Fibroblast of the conjunctiva (primary cell): ENCODE measurements at regions not wholly inside any gene's neighbourhood (a gene's known extent, or its start where the extent isn't known, plus 50 kb on each side); places are given as distances from the start of the nearest gene placed in this dataset.

Experiments used
- DNase-seq: peaks from one replicate; pipeline ENCODE4 v3.0.0-alpha.2; 2010; ENCODE audit warnings: low read depth

DNA sequence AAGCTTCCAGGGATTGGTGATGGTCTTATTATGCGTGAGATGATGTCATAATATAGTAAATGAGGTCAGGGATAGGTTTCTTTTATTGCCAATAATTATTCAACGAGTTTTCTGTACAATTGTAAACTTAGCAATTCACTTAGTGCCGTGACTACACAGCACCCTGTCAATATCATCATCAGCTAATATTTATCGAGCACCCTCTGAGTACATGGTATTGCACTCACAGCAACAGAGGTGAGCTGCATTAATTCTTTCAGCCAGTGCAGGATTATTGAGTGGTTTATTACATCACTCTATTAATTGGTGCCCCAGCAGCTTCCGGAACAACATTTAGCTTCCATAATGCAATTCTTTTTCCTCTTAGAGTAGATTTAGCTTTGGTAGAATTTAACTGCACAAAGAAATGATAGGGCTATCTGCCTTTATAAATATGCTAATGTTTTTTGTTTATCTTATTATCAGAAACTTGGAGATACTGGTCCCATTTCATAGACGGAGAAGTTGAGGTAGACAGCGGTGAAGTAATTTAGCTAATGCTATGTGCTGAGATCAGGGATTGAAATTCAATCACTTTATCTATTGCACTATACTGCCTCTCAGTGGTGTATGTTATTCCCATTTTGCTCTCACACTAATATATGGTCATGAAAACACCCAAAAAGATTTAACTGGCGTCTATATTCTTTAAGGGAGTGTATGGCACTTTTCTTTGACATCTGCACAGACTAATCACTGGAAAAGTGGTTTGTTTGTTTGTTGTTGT lies 726.1 kb upstream of the WWC1 start:
- no peak for DNase-seq

DNA sequence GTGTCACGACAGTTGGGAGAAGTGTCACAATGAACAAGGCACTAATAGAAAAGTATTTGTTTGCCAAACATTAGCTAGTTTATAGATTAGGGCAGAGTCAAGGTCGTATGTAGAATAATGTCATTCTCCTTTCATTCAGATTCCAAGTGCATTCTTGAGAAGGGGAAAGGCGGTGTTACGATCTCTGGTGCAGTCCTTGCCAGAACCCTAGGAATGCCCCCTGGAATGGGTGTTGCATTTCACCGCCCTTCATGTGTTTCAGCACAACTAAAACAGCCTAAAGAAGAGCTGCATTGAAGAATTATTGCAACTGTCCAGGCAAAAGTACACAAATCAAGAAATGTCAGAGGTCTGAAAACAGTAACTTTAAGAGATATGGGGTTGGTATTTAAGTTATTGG lies 721.0 kb upstream of the WWC1 start:
- DNase-seq = no peak

DNA sequence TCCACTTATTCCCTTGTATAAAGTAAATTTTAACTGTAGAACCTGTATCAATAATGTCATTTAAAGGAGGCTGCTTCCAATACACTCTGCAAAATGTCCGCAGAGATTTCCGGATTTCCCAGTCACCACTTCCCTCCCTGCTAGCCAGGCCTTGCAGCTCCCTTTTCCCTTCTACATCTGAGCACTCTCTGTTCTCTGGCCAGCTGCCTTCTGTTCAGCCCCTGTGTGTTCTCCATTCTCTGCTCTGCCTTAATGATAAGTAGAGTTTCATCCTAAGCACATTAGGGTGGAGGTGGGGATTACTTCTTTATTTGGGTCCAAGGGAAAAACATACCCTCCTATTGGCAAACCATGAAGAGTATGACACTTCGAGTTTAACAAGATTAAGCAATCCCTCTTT lies 719.6 kb upstream of the WWC1 start:
- no peak for DNase-seq

DNA sequence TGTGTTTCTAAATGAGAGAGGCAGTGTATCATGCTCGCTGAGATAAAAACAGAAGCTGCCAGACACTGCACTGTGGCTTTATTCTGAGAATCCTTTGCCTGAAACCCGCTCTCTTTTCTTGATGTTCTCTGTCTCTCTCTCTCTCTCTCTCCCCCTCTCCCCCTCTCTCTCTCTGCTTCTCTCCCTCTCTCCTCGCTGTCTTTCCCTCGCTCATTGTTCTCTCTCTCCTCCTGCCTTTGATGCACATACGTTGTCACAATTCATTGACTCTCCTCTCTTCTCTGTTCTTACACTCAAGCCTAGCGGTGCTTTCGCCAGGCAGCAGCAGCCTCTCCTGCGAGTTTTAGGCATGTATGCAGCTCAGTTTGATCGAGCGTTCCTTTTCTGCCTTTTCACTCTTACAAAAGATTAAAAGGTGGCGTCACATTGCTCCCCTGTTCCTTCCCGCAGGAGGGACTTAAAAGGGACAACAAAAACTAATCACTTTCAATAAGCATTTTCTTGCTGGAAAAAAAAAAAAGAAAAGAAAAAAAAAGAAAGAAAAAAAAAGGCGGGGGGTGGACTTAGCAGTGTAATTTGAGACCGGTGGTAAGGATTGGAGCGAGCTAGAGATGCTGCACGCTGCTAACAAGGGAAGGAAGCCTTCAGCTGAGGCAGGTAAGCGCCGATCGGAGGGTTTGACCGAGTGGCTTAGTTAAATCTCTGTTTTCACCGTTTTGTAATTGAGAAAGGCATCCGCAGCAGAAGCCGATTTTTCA lies 717.9 kb upstream of the WWC1 start:
- no peak for DNase-seq

DNA sequence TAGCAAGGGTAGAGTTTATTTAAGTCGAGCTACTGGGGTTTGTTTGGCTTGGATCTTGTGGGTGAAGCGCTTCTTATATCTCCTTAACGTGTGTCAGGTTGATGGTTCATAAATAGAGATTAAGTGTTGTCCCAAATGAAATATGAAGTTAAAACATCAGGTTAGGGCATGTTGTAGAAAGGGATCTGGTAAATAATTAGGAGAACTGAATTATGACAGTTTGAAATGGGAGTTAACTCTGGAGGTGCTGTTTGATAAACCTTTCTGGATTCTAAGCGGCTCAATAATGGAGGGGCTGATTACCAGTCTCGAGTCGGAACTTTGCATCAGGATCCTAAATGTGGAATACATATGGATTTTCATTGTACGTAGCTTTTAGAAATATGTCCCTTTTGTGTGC lies 717.0 kb upstream of the WWC1 start:
- no peak for DNase-seq

DNA sequence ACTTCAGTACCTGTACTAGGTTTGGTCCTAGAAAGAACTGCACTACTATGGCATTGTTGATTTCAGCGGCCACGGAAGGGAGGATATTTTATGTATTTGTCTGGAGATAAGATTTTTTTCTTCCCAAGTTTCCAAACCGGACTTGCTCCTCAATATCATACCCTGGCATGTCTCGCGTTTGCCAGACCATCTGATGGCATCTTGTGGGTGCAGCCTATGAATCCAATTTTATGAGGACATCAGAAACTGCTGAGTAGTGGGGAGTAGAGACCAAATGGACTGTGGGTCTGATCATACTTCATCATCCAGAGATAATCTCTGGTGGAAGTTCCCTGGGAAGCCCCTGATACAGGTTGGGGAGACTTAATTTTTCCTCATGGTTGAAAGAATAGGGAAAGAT lies 716.1 kb upstream of the WWC1 start:
- DNase-seq = no peak

DNA sequence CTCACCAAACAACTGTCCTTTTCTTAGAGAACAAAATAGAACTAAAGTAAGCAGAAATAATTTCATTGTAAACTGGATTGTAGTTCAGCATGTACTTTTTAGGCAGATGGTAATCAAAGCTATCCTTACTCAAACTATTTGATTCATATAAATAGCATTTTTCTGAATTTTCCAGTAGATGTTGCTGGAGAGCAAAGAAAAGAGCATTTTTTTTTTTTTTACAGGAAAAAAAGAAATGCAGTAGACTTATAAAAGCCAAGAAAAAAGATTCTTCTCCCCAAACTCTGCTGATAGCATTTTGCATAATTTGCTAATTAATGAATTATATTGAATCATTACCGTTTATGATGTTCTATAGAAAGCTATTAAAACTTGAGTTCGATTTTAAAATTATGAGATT lies 715.3 kb upstream of the WWC1 start:
- DNase-seq = no peak

DNA sequence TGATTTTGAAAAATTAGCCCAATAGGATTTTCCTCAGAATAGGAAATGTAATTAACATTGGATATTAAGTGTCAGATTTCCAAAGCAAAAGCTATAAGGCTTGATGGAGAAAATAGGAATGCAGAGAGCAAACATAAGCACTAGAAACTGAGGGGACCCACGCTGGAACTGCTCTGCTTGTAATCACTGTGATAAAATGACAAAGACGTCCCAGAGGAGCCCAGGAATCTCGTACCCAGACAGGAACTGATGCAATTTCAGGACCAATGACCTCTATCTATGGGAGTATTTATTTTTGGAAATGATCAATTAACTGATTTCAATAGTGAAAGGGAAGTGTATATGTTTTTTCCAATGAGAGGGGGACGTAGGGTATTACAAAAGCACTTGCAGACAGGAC lies 714.5 kb upstream of the WWC1 start:
- DNase-seq = no peak

DNA sequence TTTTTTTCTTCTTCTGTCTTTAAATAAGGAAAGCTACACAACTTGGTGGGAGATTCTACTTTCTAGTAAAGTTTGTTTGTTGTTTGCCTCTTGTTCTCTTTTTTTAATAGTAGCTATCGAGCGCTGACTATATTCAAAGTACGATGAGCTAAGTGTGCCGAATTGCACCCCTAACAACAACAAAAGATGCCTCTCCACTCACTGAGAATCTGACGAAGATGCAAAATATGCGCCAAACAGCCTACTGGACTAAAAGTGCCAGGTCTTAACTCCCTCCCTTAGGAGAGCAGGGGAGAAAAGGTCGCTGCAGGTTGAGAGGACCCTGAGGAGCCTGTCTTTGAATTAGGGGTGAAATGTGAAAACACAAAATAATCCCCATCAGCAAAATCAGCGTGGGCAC lies 713.8 kb upstream of the WWC1 start:
- DNase-seq = no peak

DNA sequence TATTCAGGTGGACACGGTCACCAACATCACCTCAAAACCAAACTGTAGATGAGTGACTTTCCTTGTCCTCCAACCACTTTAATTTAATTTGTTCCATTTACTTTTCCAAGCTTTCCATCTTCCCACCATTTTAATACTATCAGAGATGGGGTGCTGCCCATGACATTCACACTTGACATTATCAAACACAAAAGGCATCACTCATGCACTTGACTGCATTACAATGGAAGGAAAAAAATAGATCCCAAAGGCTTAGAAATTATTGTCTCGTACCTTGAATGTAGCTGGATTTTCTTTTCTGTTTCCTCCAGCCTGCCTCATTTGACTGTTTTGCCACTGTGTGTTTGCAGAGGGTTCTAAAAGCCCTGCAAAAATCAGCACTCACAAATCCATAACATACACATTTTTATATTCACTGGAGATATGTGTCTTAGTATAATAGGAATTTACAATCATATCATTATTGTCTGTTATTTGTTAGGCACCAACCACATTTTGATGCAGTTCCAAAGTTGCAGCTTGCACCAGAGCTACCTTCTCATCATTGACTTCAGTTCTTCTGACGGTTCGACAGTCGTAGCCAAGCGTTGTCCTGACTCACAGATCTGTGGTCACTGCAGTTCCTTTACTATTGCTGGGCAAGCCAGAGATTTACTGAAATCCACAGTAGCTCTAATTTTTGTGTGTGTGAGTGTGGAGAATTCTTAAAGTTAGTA lies 712.3 kb upstream of the WWC1 start:
- DNase-seq = no peak

DNA sequence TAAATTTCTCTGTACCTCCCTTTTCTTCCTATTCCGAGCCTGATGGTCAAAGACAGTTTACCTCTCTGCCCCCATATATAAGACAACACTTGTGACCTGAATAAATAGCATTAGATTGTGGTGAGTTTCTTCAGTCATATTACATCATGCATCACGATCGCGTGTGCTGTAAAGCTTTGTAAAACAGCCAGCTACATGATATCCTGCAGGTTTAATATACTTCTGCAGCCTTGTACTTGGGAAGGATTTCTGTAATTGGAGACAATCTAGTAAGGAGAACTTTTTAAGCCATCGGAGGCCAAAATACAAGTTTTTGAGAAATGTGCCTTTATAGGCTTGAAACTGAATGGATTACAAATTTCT lies 711.8 kb upstream of the WWC1 start:
- no peak for DNase-seq

DNA sequence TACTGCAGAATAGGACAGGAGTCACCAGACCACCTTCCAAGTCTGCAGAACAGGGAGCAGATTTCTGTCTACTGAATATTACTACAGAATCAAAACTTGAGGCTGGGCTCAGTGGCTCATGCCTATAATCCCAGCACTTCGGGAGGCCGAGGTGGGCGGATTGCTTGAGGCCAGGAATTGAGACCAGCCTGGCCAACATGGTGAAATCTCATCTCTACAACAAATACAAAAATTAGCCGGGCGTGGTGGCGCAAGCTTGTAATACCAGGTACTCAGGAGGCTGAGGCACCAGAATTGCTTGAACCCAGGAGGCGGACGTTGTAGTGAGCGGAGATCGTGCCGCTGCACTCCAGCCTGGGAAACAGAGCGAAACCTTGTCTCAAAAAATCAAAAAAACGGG lies 710.8 kb upstream of the WWC1 start:
- no peak for DNase-seq

DNA sequence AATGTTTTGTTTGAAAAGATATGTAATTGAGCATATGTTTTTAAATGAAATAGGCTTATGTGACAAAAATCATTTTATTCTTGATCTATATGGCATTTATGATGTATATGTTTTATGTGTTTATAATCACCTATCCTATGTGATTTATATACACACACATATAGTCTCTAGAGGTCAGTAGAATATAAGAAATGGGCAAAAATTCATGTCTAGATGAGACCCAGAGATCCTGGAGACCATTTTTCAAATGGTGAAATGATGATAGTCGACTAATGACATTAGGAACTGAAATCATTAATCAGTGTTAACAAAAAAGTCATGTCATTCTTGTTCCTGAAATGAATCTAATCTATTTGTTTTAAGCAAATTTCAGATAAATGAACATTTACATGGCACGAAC lies 709.2 kb upstream of the WWC1 start:
- no peak for DNase-seq

DNA sequence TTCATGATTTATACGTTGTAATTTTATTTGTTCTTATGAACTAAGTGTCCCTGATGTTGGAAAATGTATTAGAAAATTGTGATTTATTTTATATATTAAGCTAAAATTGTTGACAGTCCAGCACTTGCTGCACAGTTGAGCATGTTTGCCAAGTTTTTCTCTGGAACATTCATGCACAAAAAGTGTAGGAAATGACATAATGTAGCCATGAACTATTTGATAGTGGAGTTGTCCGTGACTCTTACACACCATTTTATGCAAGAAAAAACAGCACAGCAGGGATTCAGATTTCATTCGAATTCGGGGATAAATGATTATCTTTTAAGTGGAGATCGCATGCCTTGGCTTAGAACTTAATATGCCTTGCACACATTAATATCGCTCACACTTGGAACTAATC lies 708.6 kb upstream of the WWC1 start:
- no peak for DNase-seq

DNA sequence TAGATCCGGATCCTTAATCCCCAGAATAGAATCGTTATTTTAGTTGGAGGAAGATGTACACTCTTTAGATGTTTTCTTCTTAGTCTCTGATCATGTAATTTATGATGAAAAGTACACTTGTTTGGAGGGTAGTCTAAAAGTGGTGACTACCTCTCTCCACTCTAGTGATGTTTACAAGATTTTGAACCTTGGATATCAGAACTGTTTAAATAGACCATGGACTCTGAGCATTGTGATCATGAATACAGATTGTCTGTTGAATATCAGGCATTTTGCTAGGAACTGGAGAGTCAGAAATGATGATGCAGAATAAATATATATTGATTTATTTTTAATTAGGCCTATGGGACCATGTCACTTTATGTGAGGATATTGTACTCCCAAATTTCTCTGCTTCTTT lies 706.3 kb upstream of the WWC1 start:
- no peak for DNase-seq

DNA sequence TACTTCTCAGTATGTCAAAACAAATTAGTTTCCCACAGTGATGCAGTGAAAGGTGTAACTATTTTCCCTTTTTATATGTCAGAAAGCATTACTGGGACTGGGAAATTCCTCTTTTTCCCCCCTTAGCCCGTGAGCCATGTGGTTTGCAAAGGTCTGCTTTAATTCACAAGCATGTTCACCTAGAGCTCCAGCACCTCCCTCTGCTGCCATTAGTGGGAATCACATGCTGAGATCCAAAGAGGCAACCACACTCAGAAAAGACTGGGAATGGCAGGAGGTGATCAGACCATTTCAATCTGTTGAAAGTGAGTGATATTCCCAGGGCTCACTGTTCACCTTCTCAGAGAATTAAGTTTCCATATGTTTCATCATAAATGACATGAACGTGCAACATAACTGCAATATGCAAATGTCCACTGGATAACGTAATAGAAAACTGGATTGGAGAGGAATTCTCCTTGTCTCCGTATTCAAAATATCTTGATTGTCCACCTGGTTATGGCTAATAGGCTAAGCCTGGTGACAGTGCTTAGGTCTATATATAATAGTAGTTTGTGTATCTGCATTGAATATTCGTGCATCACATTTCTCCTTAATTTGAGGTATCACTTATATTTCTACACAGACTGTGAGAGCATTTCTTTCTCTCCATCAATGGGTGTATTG lies 703.5 kb upstream of the WWC1 start:
- no peak for DNase-seq

DNA sequence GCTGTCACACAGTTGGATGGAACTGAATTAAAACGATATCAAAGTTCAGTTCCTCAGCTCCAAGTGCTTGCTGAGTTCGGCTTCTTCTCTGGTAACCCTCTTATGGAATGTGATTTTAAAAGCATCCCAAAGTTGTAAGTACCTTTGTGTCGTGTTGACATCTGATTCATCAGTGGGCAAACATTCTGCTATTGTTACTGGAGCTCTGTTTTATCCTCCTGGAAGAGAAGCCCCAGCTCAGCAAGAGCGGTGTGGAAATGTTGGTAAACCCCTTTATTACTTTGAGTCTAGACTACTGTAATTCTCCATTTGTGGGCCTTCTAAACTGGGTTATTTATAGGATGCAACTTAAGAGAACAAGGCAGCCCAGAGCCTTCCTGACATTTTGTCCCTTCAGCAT lies 699.3 kb upstream of the WWC1 start:
- no peak for DNase-seq

DNA sequence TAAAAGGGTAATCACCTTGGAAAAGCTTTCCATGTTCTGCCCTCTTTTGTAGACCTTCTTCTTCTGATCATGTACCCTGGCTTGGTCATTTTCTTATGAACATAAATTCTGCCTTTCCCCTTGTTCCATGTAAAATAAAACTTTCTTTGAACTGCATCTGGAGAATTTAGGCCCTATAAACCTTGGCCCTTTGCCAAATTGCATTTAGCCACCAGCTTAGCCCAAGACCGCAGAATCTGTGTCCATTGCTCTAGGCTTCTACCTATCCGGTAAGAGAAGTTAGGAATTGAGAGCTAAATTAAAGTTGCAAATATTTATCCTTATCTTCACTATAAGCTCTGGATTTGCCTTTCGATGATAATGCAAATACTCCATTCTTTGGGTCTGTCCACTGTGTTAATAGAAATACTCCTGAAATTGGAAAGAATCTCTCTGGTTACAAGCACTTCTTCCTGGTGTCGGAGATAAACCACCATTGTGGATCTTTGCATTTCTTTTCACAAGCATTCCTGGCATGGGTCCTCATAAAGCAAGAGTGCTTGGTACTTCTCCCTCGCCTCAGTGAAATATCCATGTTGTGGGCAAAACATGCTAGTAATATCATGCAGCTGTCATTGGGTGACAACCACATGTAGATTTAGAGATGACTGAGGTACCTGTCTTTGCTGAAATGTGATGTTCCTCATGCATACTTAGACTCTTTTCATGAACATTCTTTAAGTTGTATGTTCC lies 698.0 kb upstream of the WWC1 start:
- DNase-seq = no peak

DNA sequence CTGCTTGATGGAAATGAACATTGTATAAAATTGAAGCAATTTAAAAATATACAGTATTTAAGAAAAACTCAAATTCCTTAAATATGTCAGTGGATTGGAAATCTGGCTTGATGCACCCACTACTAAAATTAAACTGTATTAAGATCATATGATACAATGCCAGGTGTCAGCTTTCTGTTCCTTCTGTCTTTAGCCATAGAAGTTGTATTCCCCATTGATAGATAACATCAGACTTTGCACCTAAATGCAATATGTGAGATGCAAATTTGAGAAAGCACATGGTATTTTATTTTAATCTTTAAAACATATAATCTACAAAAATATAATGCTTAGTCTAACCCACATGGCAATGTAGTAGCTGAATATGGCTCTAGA lies 697.4 kb upstream of the WWC1 start:
- DNase-seq = no peak

DNA sequence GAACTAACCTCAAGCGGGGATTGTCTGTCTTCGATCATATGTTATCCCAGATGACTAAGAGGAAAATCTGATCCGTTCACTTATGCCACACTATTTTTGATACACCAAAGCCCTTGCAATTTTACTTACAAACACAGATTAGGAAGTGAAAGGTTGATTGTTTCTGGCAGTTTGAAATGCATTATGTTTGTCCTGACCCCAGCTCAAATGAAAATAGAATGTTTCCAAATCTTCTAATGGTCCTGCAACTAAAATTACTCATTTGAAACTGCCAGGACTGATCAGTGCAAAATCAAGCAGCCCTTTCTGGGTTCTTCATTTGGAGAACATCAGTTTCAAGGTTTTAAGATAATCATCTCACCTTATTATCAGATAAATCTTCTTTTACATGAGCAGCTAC lies 696.7 kb upstream of the WWC1 start:
- DNase-seq = no peak

DNA sequence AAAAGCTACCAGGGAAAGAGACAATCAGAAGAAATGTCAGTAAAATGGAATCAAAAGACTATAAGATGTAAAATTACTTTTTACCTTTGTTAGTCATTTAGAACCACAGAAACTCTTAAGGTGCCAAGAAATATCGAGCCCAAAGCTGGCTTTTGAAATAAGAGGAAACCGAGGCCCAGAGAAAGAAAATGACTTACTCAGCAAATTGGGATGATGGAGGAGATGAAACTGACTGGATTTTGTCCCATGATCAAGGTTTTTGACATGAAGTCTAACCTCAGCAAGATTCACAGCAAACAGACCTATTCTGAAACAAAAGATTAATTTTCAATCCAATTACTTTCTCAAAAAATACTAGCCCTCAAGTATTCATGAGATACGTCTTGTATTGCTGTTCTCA lies 696.2 kb upstream of the WWC1 start:
- DNase-seq = no peak

DNA sequence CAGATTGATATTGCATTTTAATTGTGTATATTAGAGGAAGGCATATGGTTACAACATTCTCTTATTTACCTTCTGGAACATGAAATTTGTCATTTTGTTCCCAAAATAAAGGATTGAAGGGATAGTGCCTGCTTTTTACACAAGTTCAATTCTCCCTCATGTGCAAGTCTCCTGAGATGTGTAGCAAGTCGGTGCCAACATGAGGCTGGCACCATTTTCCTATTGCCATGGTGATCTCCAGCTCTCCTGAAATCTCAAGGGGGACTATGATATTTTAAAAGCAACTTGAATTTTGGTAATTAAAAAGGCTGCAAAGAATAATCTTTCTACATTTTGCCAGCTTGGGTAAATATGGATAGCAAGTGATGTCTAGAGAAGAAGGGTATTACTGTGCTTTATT lies 693.3 kb upstream of the WWC1 start:
- DNase-seq = no peak
